ENCODE measurements at regions not wholly inside any gene's neighbourhood (a gene's known extent, or its start where the extent isn't known, plus 50 kb on each side); places are given as distances from the start of the nearest gene placed in this dataset.

- no peak for TF ChIP-seq CTCF (IDR thresholded peaks at IDR 0.05 in 8 of 11, conservative IDR thresholded peaks at IDR 0.05 in 3 of 11)
- no peak for TF ChIP-seq POLR2A (IDR thresholded peaks at IDR 0.05)
- no peak for TF ChIP-seq POLR2AphosphoS5 (IDR thresholded peaks at IDR 0.05)
Measured at GRCh38 chr18:40841063-40841462, 1114.0 kb upstream of the PIK3C3 start.
